ENCODE measurements at regions not wholly inside any gene's neighbourhood (a gene's known extent, or its start where the extent isn't known, plus 50 kb on each side); places are given as distances from the start of the nearest gene placed in this dataset.
A peak's percentile ranks its signal among the peaks of the same experiment; 100 is the strongest.

DNA sequence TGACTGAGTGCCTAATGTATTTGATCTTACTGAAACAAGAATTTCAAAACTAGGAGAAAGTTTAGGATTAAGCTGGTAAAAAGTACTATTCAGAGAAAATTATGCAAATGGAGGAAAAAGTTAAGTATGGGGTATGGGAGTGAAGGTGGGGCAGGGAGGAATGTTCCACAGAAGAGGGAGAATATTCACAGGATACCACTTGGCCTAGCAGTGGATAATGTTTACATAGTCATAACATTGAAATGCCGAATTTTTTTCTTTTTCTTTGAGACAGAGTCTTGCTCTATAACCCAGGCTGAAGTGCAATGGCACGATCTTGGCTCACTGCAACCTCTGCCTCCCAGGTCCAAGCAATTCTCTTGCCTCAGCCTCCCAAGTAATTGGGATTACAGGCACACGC, 61.2 kb upstream of the LMNB1 start:
- Histone ChIP-seq H3K4me2 (ENCODE audit: low read length) (no peak overlapping the region), H4K20me1 (ENCODE audit: insufficient read depth, low read length) (no peaks in the 10 kb centered on the region), H3K27me3 (ENCODE audit: insufficient read depth, low read length) (no peaks in the 10 kb centered on the region), H3K36me3 (ENCODE audit: insufficient read depth, low read length) (no peaks in the 10 kb centered on the region), H3K79me2 (ENCODE audit: insufficient read depth, low read length) (no peaks in the 10 kb centered on the region), H3K27ac (ENCODE audit: low read depth, low read length) (no peak overlapping the region), H2AFZ (ENCODE audit: low read depth, low read length) (no peak overlapping the region), H3K4me1 (ENCODE audit: insufficient read depth, low read length) (no peaks in the 10 kb centered on the region), H3K9ac (ENCODE audit: low read length) (no peak overlapping the region), H3K4me3 (ENCODE audit: insufficient read depth, low read depth, low read length) (no peak overlapping the region), H3K9me3 (ENCODE audit: insufficient read depth, low read depth, low read length) (no peaks in the 10 kb centered on the region)
- TF ChIP-seq CTCF (IDR thresholded peaks at IDR 0.05; ENCODE audit: insufficient read depth, low read depth, low read length) (no peak), EZH2 (IDR thresholded peaks at IDR 0.05; ENCODE audit: insufficient read depth, low read length) (no peak)
- no peak for DNase-seq (ENCODE audit: low read depth)
- Mint-ChIP-seq H3K27ac (ENCODE audit: unreplicated experiment) (no peak overlapping the region), H3K4me1 (ENCODE audit: low read depth, unreplicated experiment) (peaks cover 7% of the 10 kb centered on the region), H3K36me3 (ENCODE audit: low read depth, unreplicated experiment) (no peaks in the 10 kb centered on the region), H3K4me3 (ENCODE audit: unreplicated experiment) (no peak overlapping the region), H3K27me3 (ENCODE audit: low read depth, unreplicated experiment) (no peaks in the 10 kb centered on the region), H3K9me3 (ENCODE audit: unreplicated experiment) (no peaks in the 10 kb centered on the region)
- FAIRE-seq = no peak

DNA sequence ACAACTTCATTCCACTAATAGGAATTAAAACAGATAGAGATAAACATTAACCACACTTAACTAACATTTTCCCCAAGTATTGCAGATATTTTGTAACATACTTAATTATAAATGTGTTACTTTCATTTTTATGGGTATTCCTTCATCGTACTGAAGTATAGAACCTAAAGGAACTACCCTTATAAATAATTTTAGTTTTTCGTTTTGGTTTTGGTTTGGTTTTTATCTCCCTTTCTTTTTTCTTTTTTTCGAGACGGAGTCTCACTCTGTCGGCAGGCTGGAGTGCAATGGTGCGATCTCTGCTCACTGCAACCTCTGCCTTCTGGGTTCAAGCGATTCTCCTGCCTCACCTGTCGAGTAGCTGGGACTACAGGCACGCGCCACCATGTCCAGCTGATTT, 60.1 kb upstream of the LMNB1 start:
- Histone ChIP-seq H3K4me3 (ENCODE audit: insufficient read depth, low read depth, low read length) (no peak overlapping the region), H3K4me1 (ENCODE audit: insufficient read depth, low read length) (no peaks in the 10 kb centered on the region), H4K20me1 (ENCODE audit: insufficient read depth, low read length) (no peaks in the 10 kb centered on the region), H3K27me3 (ENCODE audit: insufficient read depth, low read length) (no peaks in the 10 kb centered on the region), H3K36me3 (ENCODE audit: insufficient read depth, low read length) (no peaks in the 10 kb centered on the region), H2AFZ (ENCODE audit: low read depth, low read length) (no peak overlapping the region), H3K4me2 (ENCODE audit: low read length) (no peak overlapping the region), H3K9ac (ENCODE audit: low read length) (no peak overlapping the region), H3K27ac (ENCODE audit: low read depth, low read length) (no peak overlapping the region), H3K79me2 (ENCODE audit: insufficient read depth, low read length) (no peaks in the 10 kb centered on the region), H3K9me3 (ENCODE audit: insufficient read depth, low read depth, low read length) (no peaks in the 10 kb centered on the region)
- TF ChIP-seq EZH2 (IDR thresholded peaks at IDR 0.05; ENCODE audit: insufficient read depth, low read length) (no peak), CTCF (IDR thresholded peaks at IDR 0.05; ENCODE audit: insufficient read depth, low read depth, low read length) (no peak)
- Mint-ChIP-seq H3K4me1 (ENCODE audit: low read depth, unreplicated experiment) (peaks cover 7% of the 10 kb centered on the region), H3K27ac (ENCODE audit: unreplicated experiment) (no peak overlapping the region), H3K36me3 (ENCODE audit: low read depth, unreplicated experiment) (no peaks in the 10 kb centered on the region), H3K9me3 (ENCODE audit: unreplicated experiment) (no peaks in the 10 kb centered on the region), H3K4me3 (ENCODE audit: unreplicated experiment) (no peak overlapping the region), H3K27me3 (ENCODE audit: low read depth, unreplicated experiment) (no peaks in the 10 kb centered on the region)
- no peak for FAIRE-seq
- no peak for DNase-seq (ENCODE audit: low read depth)

DNA sequence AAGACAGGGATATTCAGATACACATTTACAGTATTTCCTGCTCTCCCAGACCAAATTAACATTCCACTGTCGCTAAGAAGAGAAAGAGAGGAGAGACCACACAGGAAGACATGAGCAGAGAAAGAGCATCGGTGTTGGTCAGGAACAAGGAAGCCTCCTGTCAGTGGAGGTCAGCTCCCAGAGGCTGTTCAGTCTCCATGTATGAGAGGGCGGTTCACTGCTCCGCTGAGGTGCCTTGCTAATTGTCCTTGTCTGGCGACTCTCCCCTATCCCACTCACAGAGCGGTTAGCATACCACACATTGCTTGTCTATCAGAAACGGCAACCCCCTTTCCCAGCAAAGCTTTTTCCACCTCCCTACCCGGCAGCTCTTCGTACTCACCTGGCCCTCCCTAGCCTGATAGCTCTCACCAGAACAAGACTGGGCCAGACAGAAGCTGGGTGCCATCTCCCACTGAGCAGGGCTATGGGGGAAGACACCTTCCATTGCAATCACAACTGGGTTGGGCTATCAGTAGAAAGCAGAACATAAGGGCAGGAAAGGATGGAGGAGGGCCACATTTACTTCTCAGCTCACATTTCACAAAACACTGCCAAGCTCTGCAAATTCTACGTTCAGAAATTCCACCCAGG, 58.6 kb upstream of the LMNB1 start:
- Mint-ChIP-seq H3K27ac (ENCODE audit: unreplicated experiment) (peak overlapping the region; percentile 16), H3K4me1 (ENCODE audit: low read depth, unreplicated experiment) (peaks cover 7% of the 10 kb centered on the region), H3K9me3 (ENCODE audit: unreplicated experiment) (no peaks in the 10 kb centered on the region), H3K4me3 (ENCODE audit: unreplicated experiment) (peak overlapping the region; percentile 1), H3K36me3 (ENCODE audit: low read depth, unreplicated experiment) (no peaks in the 10 kb centered on the region), H3K27me3 (ENCODE audit: low read depth, unreplicated experiment) (no peaks in the 10 kb centered on the region)
- no peak overlapping the region for H3K4me3 ChIP-seq (ENCODE audit: insufficient read depth, low read depth, low read length)
- TF ChIP-seq EZH2 (IDR thresholded peaks at IDR 0.05; ENCODE audit: insufficient read depth, low read length) = no peak
- TF ChIP-seq CTCF (IDR thresholded peaks at IDR 0.05; ENCODE audit: insufficient read depth, low read depth, low read length) = no peak
- H3K79me2 ChIP-seq (ENCODE audit: insufficient read depth, low read length) = no peaks in the 10 kb centered on the region
- H3K4me1 ChIP-seq (ENCODE audit: insufficient read depth, low read length) = no peaks in the 10 kb centered on the region
- no peaks in the 10 kb centered on the region for H3K9me3 ChIP-seq (ENCODE audit: insufficient read depth, low read depth, low read length)
- DNase-seq (ENCODE audit: low read depth) (no peak), FAIRE-seq (no peak)
- H3K27me3 ChIP-seq (ENCODE audit: insufficient read depth, low read length) = no peaks in the 10 kb centered on the region
- H4K20me1 ChIP-seq (ENCODE audit: insufficient read depth, low read length) = no peaks in the 10 kb centered on the region
- peak overlapping the region; percentile 15 for H3K4me2 ChIP-seq (ENCODE audit: low read length)
- no peak overlapping the region for H3K27ac ChIP-seq (ENCODE audit: low read depth, low read length)
- no peak overlapping the region for H3K9ac ChIP-seq (ENCODE audit: low read length)
- no peaks in the 10 kb centered on the region for H3K36me3 ChIP-seq (ENCODE audit: insufficient read depth, low read length)
- peak overlapping the region; percentile 57 for H2AFZ ChIP-seq (ENCODE audit: low read depth, low read length)

All from astrocyte (in vitro differentiated cells and primary cell).